ENCODE measurements at regions not wholly inside any gene's neighbourhood (a gene's known extent, or its start where the extent isn't known, plus 50 kb on each side); places are given as distances from the start of the nearest gene placed in this dataset.

DNA sequence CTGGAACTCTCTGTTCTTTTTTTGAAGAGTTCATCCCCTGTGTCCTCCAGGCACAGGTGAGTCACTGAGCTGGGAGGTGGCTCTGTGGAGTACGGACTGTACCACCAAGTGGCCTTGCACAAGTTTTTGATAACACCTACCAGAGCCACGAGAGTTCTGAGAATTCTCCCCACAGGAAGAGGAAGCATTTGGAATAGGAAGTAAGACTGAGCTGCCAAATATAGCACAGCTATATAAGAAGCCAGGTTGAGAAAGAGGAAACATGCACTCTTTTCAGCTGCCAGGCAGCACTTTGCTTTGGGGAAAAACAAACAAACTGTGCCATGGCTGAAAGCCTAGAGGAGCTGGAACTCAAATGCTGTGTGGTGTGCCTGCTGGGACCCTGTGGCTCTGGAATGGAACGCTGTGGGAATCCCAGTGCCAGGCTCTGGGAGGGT is 70.8 kb upstream of the RIPOR2 start:
- TF ChIP-seq CTCF (IDR thresholded peaks at IDR 0.05) (no peak), POLR2A (IDR thresholded peaks at IDR 0.05) (no peak)

Measured in uterus (tissue), 2 donors.